Endothelial cell of umbilical vein (primary cell): ENCODE measurements at regions not wholly inside any gene's neighbourhood (a gene's known extent, or its start where the extent isn't known, plus 50 kb on each side); places are given as distances from the start of the nearest gene placed in this dataset.

Source experiments
- GATA2 ChIP-seq: IDR thresholded peaks from 2 replicates; pipeline ENCODE4 v1.7.0; 2011; ENCODE audit warnings: low read depth, mild to moderate bottlenecking, moderate library complexity, mixed read lengths, low read length; ENCODE audit not compliant: insufficient read length, insufficient read depth
- TF ChIP-seq, protein P1 (sequence below), 2 donors: IDR thresholded peaks; 1 replicate in 1 of 2; 2 replicates in 1 of 2; pipeline ENCODE4 v1.5.1; 2011; ENCODE audit warnings: low read length in 2 of 2, mild to moderate bottlenecking in 2 of 2, moderate library complexity in 2 of 2, control low read depth in 1 of 2, inconsistent platforms in 1 of 2, low read depth in 1 of 2; ENCODE audit not compliant: insufficient read depth in 1 of 2; ENCODE audit errors: extremely low read depth in 1 of 2

DNA sequence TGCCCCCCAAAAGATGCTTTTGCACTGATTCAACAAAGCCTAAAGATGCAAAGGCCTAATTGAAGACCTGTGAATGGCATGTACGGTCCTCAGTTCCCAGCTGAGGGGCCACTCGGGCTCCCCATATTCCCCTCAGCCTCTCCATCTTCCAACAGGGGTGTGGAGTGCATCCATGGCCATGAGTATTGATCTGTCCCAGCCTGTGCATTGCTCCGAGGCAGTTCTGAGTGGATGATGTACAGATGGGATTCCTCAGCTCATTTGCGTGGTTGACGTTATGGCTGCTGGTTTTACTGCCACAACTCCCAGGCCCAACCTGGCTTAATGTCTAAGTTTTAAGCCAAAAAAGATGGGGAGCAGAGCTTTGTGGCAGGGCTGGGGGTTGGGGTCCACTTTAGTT is 162.7 kb upstream of the ZNF267 start:
- TF ChIP-seq, protein P1, sequence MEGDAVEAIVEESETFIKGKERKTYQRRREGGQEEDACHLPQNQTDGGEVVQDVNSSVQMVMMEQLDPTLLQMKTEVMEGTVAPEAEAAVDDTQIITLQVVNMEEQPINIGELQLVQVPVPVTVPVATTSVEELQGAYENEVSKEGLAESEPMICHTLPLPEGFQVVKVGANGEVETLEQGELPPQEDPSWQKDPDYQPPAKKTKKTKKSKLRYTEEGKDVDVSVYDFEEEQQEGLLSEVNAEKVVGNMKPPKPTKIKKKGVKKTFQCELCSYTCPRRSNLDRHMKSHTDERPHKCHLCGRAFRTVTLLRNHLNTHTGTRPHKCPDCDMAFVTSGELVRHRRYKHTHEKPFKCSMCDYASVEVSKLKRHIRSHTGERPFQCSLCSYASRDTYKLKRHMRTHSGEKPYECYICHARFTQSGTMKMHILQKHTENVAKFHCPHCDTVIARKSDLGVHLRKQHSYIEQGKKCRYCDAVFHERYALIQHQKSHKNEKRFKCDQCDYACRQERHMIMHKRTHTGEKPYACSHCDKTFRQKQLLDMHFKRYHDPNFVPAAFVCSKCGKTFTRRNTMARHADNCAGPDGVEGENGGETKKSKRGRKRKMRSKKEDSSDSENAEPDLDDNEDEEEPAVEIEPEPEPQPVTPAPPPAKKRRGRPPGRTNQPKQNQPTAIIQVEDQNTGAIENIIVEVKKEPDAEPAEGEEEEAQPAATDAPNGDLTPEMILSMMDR (IDR thresholded peaks at IDR 0.05; ENCODE audit: extremely low read depth in 1 of 2, insufficient read depth in 1 of 2, low read depth in 1 of 2, low read length in 2 of 2): no peak
- no peak for TF ChIP-seq GATA2
